Fibroblast of lung (primary cell): ENCODE measurements at regions not wholly inside any gene's neighbourhood (a gene's known extent, or its start where the extent isn't known, plus 50 kb on each side); places are given as distances from the start of the nearest gene placed in this dataset.

Experiments used
- CTCF ChIP-seq, 2 donors: IDR thresholded peaks in 1 of 2; conservative IDR thresholded peaks in 1 of 2; 1 replicate in 1 of 2; 2 replicates in 1 of 2; pipeline ENCODE4 v1.5.1; 2011 to 2012; ENCODE audit warnings: low read length in 2 of 2, control low read depth in 1 of 2, inconsistent platforms in 1 of 2, low read depth in 1 of 2, mild to moderate bottlenecking in 1 of 2
- EZH2 ChIP-seq: IDR thresholded peaks from 2 replicates; pipeline ENCODE4 v1.5.1; 2012; ENCODE audit warnings: low read length, control low read depth, mild to moderate bottlenecking; ENCODE audit errors: missing control alignments

- no peak for TF ChIP-seq CTCF (conservative IDR thresholded peaks at IDR 0.05 in 1 of 2, IDR thresholded peaks at IDR 0.05 in 1 of 2; ENCODE audit: low read depth in 1 of 2, low read length in 2 of 2)
- TF ChIP-seq EZH2 = no peak
These were observed 64.8 kb upstream of the DARS1 start for GRCh38 chr2:136049991-136050920.
